K562 (cell line): ENCODE measurements at regions not wholly inside any gene's neighbourhood (a gene's known extent, or its start where the extent isn't known, plus 50 kb on each side); places are given as distances from the start of the nearest gene placed in this dataset.

ENCODE experiments used
- ATF3 ChIP-seq, 2 experiments: fragments of 450-650 bp in 1 of 2; sonication (generic) in 1 of 2; formaldehyde crosslinking in 1 of 2; IDR thresholded peaks in 1 of 2; conservative IDR thresholded peaks in 1 of 2; 2 replicates each; pipeline versions ENCODE4 v1.6.1 to v1.8.1; 2016 to 2023; ENCODE audit warnings: mild to moderate bottlenecking in 2 of 2, moderate library complexity in 2 of 2, inconsistent platforms in 1 of 2, missing genetic modification reagents in 1 of 2
- EZH2 ChIP-seq: IDR thresholded peaks from 2 replicates; pipeline ENCODE4 v1.6.1; 2012; ENCODE audit warnings: low read depth, mild to moderate bottlenecking, inconsistent platforms, low read length, borderline replicate concordance
- ILF3 ChIP-seq: fragments of 450-650 bp; IDR thresholded peaks from 2 replicates; pipeline ENCODE4 v1.6.1; 2018; ENCODE audit warnings: antibody characterized with exemption, mild to moderate bottlenecking, moderate library complexity, borderline replicate concordance
- NCOA2 ChIP-seq, 2 experiments: fragments of 450-650 bp; IDR thresholded peaks; 2 replicates each; pipeline ENCODE4 v1.6.1; 2018; ENCODE audit warnings: mild to moderate bottlenecking in 2 of 2, moderate library complexity in 1 of 2; ENCODE audit not compliant: partially characterized antibody in 2 of 2
- POLR2AphosphoS5 ChIP-seq: IDR thresholded peaks from 2 replicates; pipeline ENCODE4 v1.6.1; 2011; ENCODE audit warnings: mild to moderate bottlenecking, low read depth, low read length, moderate library complexity; ENCODE audit not compliant: control insufficient read depth, insufficient read depth
- RAD21 ChIP-seq, 2 experiments: fragments of 250-450 bp in 1 of 2; fragments of 450-650 bp in 1 of 2; sonication (Bioruptor Pico) in 1 of 2; formaldehyde crosslinking in 1 of 2; IDR thresholded peaks in 1 of 2; conservative IDR thresholded peaks in 1 of 2; 2 replicates each; pipeline versions ENCODE4 v1.4.0 to v1.8.0; 2020 to 2022; ENCODE audit warnings: mild to moderate bottlenecking in 2 of 2, moderate library complexity in 1 of 2
- RUNX1 ChIP-seq: sonication (generic); IDR thresholded peaks from 2 replicates; pipeline ENCODE4 v1.6.1; 2016; ENCODE audit warnings: antibody characterized with exemption, low read depth
- SRF ChIP-seq, 2 experiments: fragments of 250-450, 450-650 bp in 1 of 2; sonication (Bioruptor Pico) in 1 of 2; sonication (generic) in 1 of 2; formaldehyde crosslinking; IDR thresholded peaks; 2 replicates each; pipeline versions ENCODE4 v1.5.0 to v1.5.1; 2020 to 2022; ENCODE audit warnings: mild to moderate bottlenecking in 1 of 2, missing genetic modification reagents in 1 of 2
- TCF7 ChIP-seq: sonication (generic); IDR thresholded peaks from 2 replicates; pipeline ENCODE4 v1.6.1; 2016; ENCODE audit warnings: antibody characterized with exemption, borderline replicate concordance
- TEAD4 ChIP-seq, 2 experiments: sonication (generic) in 1 of 2; formaldehyde crosslinking in 1 of 2; IDR thresholded peaks; 2 replicates each; pipeline versions ENCODE4 v1.6.1 to v1.8.0; 2012 to 2022; ENCODE audit warnings: borderline replicate concordance in 1 of 2, inconsistent platforms in 1 of 2, low read length in 1 of 2, mild to moderate bottlenecking in 1 of 2, missing genetic modification reagents in 1 of 2
- TRIM28 ChIP-seq: fragments of 450-650 bp; IDR thresholded peaks from 2 replicates; pipeline ENCODE4 v1.6.1; 2017
- ZBTB8A ChIP-seq: fragments of 450-650 bp; IDR thresholded peaks from 2 replicates; pipeline ENCODE4 v1.6.1; 2018; ENCODE audit warnings: mild to moderate bottlenecking, moderate library complexity; ENCODE audit not compliant: partially characterized antibody
- ZNF133 ChIP-seq: fragments of 250-450 bp; sonication (Bioruptor Pico); IDR thresholded peaks from 2 replicates; pipeline ENCODE4 v1.4.0; 2020; ENCODE audit warnings: mild to moderate bottlenecking

- TF ChIP-seq ZBTB8A: no peak
- TF ChIP-seq ATF3 (IDR thresholded peaks at IDR 0.05): no peak
- no peak for TF ChIP-seq ATF3 (CRISPR knock-in tag; conservative IDR thresholded peaks at IDR 0.05)
- no peak for TF ChIP-seq TCF7
- TF ChIP-seq ZNF133 (CRISPR knock-in tag): no peak
- no peak for TF ChIP-seq RUNX1
- no peak for TF ChIP-seq ILF3
- TF ChIP-seq TEAD4 (IDR thresholded peaks at IDR 0.05; ENCODE audit: low read length): no peak
- TF ChIP-seq TEAD4 (CRISPR knock-in tag; IDR thresholded peaks at IDR 0.05; ENCODE audit: borderline replicate concordance): no peak
- TF ChIP-seq EZH2: no peak
- TF ChIP-seq RAD21 (CRISPR knock-in tag; conservative IDR thresholded peaks at IDR 0.05 in 1 of 2, IDR thresholded peaks at IDR 0.05 in 1 of 2): no peak
- no peak for TF ChIP-seq TRIM28
- TF ChIP-seq POLR2AphosphoS5: no peak
- TF ChIP-seq SRF (CRISPR knock-in tag; IDR thresholded peaks at IDR 0.05): no peak
- no peak for TF ChIP-seq NCOA2 (IDR thresholded peaks at IDR 0.05; ENCODE audit: partially characterized antibody in 2 of 2)
Measured at GRCh38 chr3:72579581-72580245, 268.5 kb downstream of the SHQ1 start.
